GM10248 (cell line): ENCODE measurements at regions not wholly inside any gene's neighbourhood (a gene's known extent, or its start where the extent isn't known, plus 50 kb on each side); places are given as distances from the start of the nearest gene placed in this dataset.

Experiments
- CTCF ChIA-PET: fragments of 300-600 bp; sonication (Branson Sonifier 250); formaldehyde crosslinking; extraction: SDS; loops from one replicate; lab custom pipeline; 2021; ENCODE audit warnings: antibody characterized with exemption; lab: Yijun Ruan, JAX
- POLR2A ChIA-PET: fragments of 350-650 bp; sonication (Branson Sonifier 250); formaldehyde crosslinking; extraction: SDS; loops from one replicate; lab custom pipeline; 2020; ENCODE audit warnings: antibody characterized with exemption; lab: Yijun Ruan, JAX
- DNase-seq: peaks from one replicate; pipeline ENCODE4 v3.0.0; 2012; ENCODE audit errors: extremely low spot score
- CTCF ChIP-seq: IDR thresholded peaks from 2 replicates; pipeline ENCODE4 v1.5.1; 2012; ENCODE audit warnings: mild to moderate bottlenecking, low read depth; ENCODE audit errors: extremely low read depth, missing control alignments, control extremely low read depth

GRCh38 chr1:103945774-103946173 lies 196.1 kb downstream of the AMY1C start:
- DNase-seq = no peak

DNA sequence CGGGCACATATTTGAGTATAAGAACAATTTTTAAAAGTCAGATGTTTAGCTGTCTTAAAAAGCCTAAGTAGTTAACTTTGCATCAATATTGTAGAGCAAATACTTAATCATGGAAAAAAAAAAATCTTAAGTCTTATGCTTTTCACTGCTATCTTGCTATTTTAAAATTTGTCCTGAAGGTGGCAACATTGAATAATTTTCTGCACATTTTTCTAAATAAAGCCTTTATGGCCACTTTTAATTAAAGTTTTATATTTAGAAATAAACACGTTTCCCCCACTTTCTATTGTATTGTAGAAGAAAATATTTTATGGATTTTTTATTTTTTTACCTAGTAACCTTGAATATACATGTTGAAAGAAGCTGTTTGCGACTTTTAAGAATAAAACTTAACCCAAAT lies 198.8 kb downstream of the AMY1C start:
- ChIA-PET CTCF (interaction anchor here (1.1 to 2.1 kb wide), 2 partner anchors 11 to 182 kb away, joined by 3 to 6 read pairs; no protein-coding TSS in a partner anchor), POLR2A (no interaction called here)
- DNase-seq = no peak
- TF ChIP-seq CTCF = peak; percentile 14

More at GRCh38 chr1:103945774-103946173, 196.1 kb downstream of the AMY1C start:
- no peak for TF ChIP-seq CTCF
- POLR2A ChIA-PET = no interaction called here
- CTCF ChIA-PET = interaction anchor here (0.8 to 2.2 kb wide), 3 partner anchors 9 to 15 kb away, joined by 3 to 7 read pairs (median 4); no protein-coding TSS in a partner anchor

- CTCF ChIA-PET = interaction anchor here (1.1 to 2.8 kb wide), 2 partner anchors 10 to 180 kb away, joined by 3 to 10 read pairs; no protein-coding TSS in a partner anchor
- POLR2A ChIA-PET = no interaction called here
- no peak for TF ChIP-seq CTCF
- DNase-seq = no peak
Observed at GRCh38 chr1:103949779-103950178, 200.1 kb downstream of the AMY1C start.

GRCh38 chr1:103953386-103953785 lies 203.7 kb downstream of the AMY1C start:
- no peak for DNase-seq
- CTCF ChIA-PET = no interaction called here
- no peak for TF ChIP-seq CTCF
- POLR2A ChIA-PET = no interaction called here

DNA sequence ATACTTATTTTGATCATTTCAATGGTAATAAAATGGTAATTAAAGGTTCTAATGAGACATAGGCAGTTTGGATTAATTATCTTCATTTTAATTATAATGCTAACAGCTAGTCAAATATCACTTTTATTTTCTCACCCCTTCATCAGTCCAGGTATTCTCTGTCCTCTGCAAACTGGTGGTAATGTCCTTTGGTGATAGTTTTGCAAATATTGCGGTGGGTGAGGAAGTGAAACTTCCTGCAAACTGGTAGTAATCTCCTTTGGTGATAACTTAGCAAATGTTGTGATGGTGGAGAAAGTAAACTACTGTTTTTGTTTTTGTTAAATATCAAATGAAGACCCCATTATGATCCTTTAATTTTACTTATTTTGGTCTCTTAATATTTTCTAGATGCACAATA lies 209.0 kb downstream of the AMY1C start:
- no peak for TF ChIP-seq CTCF
- ChIA-PET POLR2A (no interaction called here), CTCF (interaction anchor here (1.8 kb wide), 1 partner anchor 11 kb away, joined by 6 read pairs; no protein-coding TSS in a partner anchor)
- no peak for DNase-seq

- TF ChIP-seq CTCF = no peak
- ChIA-PET POLR2A (no interaction called here), CTCF (interaction anchor here (1.3 to 2.0 kb wide), 3 partner anchors 9 to 34 kb away, joined by 3 to 10 read pairs (median 6); no protein-coding TSS in a partner anchor)
- no peak for DNase-seq
Observed at GRCh38 chr1:103959565-103959964, 209.9 kb downstream of the AMY1C start.
